GM21825 (cell line): ENCODE measurements at regions not wholly inside any gene's neighbourhood (a gene's known extent, or its start where the extent isn't known, plus 50 kb on each side); places are given as distances from the start of the nearest gene placed in this dataset.

ENCODE experiments used
- ATAC-seq: cut with Tn5 transposase; IDR thresholded peaks from one replicate; pipeline ENCODE4 v1.9.1; 2021; ENCODE audit warnings: mild to moderate bottlenecking, moderate library complexity; ENCODE audit not compliant: unreplicated experiment

DNA sequence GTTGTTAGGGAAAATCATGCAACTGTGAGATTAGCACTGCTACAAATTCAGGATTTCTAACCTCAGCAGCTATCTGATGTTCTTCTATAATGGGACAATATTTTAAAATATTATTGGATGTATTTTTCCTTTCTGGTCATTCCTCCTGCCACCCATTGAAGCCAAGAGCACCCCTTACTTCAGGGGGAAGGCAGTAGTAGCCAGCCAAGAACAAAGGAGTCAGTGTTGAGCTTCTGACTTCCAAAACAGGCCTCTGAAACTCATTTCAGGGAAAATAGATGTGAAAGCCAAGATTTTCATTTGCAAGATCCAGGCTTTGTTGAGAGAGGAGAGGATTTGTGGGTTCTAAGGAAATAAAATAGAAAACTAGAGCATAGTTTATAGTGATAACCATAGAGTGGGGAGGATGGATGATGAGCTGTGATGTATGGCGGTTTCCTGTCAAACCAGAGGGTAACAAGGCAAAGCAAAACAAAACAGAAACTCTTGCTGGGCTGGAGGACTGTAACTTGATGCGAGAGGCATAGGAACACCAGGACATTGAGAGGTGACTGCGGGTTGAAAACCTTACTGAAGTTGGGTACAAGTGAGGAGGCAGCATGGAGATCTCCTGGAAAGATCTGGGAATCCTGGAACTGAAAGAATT is 173.7 kb upstream of the LEF1 start:
- ATAC-seq: no peak

DNA sequence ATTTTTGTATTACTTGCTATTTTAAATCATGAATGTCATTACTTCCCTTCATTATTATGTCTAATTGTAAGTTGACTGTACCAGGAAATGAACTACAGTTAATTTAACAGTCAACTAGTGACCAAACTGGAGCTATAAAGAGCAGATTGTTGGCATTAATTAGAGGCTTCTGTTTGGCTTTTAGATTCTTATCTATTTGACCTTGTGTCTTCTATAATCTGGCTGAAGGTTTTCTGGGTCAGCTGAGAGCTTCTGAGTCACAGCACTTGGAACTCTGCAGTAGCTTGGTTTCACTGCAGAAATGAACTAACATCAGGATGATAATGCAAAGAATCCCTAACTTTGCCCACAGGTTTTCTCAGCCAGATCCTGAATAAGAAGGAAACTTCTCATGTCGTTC is 169.2 kb upstream of the LEF1 start:
- no peak for ATAC-seq

DNA sequence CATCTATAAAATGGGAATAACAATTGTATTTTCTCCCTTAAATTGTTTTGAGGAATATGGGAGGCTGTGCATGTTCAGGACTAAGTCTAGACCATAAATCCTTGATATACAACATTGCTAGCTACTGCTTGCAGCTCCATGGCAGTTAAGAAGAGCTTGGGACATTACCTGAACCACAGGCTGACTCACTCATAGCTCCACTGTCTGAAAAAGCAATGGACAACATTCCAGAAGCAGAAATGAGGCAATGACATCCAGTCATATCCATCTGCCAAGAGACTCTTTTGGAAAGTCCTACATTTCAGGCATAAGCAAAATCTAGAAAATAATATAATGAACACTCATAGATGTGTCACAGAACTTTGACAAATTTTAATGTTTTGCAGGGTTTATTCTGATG is 167.3 kb upstream of the LEF1 start:
- no peak for ATAC-seq

DNA sequence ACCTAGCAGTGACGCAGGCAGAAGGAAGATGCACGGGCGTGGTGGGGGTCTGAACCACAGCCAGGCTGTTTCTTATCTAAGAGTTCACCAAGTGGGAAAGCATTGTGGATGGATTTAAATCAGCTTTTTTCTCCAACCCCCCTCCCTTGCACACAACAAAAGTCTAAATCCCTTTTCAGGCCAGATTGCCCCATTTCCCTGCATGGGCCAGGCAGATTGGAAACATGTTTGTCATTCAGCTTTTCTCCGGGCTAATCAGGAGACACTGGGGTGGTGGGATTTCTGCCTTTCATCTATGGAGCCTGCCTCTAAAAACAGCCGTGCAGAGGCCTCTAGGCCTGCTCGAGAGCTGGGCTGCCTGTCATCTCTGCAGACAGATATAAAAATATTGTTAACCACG is 166.3 kb upstream of the LEF1 start:
- ATAC-seq: no peak

DNA sequence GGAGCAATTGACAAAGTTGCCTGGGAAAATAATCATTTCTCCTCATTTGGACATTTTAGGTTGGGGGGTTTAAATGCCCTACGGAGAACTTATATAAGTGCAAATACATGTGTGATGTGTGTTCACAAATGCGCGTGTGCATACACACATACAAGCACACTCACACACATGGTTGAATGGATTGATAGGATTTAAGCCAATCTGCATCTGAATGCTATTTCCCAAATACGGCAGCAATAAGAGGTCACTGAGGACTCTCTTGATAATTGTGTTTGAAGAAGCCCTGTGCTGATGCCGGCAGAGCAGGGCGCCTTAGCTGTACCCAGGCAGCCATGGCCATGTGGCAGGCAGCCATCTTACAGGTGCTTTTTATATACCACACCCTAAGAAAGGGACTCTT is 165.3 kb upstream of the LEF1 start:
- ATAC-seq: no peak

DNA sequence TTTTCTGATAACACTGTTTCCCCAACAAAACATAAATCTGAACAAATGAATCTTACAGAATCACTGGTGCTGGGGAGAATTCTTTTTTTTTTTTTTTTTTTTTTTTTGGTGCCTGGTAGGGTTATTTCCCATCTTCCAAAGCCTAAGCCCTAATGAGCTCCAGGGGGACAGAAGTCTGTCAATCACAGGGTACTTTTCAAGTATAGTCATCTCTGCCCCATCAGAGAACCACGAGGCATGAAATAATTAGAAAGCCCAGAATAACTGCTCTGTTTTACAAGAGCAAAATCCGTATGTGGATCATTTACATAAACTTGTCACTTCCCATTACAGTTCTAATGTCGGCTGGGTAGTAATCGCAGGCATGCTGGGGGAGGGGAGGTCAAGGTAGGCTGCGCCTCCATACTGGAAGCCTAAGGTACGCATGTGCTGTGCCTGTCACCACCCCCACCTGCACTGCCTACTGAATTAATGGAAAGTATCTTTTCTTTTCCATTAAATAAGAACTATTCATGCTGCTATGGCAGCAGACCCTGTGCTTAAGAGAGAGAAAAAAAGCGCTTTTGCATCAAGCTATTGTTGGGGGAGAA is 164.7 kb upstream of the LEF1 start:
- no peak for ATAC-seq

GRCh38 chr4:108331905-108332632 is 163.3 kb upstream of the LEF1 start:
- ATAC-seq: no peak

DNA sequence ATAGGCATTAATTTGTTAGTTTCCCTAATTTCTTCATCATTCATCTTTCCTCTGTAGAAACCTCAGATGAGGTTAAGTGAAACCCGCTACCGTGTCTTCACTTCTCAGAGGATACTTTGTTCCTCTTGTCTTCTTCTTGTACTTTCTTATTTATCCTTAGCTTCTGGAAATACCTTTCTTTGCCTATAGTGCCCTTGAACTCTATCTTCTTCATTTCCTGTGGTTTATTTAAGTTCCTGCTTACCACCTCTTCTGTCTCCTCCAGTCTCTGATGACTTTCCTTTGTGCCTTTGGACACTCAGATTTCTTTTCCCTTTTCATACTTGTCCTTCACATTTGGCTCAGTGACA is 159.6 kb upstream of the LEF1 start:
- no peak for ATAC-seq

GRCh38 chr4:108327642-108328382 is 159.1 kb upstream of the LEF1 start:
- no peak for ATAC-seq

GRCh38 chr4:108325561-108325960 is 156.8 kb upstream of the LEF1 start:
- ATAC-seq: no peak

DNA sequence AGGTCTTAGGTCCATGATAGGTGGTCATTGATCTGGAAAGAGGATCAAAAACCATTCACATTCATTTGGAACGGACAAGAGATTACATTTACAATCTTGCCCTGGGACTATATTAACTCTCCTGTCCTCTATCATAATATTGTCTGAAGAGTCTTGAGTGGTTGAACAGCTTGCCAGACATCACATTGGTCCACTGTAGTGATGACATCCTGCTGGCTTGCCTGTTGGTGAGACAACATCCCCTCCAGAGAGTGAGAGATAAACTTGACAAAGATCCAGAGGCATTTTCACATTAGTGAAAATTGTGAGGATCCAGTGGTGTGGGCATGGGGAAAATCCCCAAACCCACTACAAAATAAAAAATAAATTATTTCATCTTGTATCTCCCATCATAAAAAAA is 155.7 kb upstream of the LEF1 start:
- no peak for ATAC-seq

GRCh38 chr4:108322497-108322896 is 153.8 kb upstream of the LEF1 start:
- no peak for ATAC-seq

DNA sequence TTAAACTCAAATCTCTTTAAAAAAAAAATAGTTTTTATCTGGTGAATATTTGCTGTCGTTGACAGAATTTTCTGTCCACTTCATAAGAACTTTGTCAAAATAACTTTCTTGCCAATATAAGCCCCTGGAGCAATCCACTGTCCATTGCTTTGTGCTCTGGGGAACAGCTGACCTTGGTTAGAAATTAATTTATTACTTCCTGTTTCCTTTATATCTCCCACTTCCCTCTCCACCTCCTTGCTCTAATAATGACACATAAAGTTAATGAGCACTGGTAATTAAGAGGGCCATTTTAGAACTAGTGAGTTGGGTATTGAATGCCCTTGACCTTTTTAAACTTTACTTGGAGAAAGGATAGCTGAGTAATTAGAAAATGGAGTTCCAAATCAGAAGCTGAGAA is 151.3 kb upstream of the LEF1 start:
- ATAC-seq: no peak

DNA sequence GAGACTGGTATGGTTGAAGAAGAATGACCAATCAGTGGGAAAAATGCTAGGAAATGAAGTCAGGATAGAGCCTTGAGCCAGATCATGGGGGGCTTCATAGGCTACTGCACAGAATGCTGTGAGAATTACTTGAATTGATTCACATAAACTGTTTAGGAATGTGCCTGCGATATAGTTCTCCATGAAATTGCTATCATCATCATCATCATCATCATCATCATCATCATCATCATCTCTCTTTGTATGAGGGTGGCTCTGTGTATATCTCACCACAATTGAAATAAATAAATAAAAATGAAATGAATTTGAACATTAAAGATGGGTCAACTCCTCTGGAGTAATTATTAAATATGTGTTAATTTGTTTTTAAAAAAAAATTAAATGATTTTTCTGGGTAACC is 148.6 kb upstream of the LEF1 start:
- ATAC-seq: no peak

DNA sequence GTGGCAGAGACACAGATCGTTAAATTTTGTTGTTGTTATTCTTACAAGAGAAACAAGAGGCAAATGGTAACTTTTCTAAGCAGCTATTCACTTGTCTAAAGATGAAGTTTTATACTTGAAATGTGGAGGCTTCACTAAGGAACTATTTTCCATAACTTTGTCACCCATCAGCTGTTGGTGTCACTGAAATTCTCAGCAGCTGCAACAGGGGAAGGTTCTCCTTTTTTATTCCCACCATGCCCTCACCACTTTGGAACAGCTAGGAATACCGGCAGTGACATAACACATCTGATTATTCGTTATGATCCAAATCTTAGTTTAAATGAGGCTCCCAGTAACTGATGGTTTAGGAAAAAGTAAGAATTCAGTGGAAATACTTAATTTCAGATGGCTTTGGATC is 147.0 kb upstream of the LEF1 start:
- no peak for ATAC-seq

DNA sequence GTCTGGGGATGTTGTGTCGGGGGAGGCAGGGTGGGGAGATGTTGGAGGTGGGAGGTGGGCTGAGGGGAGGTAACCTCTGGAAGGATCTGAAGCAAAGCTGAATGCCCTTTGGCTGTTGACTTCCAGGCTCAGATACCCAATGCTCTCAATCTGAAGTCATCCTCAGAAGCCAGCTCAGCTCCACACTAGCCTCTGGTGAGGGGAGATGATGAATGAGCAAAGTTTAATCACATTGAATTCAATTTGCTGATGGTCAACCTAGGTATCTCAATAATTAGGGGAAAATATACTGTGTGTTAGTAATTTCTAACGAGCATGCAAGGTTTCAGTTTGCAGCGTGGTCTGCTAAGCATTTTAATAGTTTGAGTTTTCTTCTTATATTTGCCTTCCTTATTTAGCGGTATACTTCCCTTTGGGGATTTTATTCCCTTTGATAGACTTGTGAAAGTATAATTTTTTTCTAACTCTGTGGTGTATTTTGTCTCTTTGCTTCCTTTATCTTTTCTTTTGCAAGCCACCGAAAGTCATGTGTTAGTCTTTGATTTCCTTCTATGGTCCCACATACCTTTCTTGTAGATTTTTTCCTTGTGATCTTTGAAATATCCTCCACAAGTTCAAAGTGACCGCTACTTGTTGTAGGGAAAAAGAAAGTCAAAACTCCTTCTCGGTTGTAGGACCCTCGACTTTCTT is 146.3 kb upstream of the LEF1 start:
- ATAC-seq: no peak

GRCh38 chr4:108313546-108314339 is 145.0 kb upstream of the LEF1 start:
- ATAC-seq: no peak

DNA sequence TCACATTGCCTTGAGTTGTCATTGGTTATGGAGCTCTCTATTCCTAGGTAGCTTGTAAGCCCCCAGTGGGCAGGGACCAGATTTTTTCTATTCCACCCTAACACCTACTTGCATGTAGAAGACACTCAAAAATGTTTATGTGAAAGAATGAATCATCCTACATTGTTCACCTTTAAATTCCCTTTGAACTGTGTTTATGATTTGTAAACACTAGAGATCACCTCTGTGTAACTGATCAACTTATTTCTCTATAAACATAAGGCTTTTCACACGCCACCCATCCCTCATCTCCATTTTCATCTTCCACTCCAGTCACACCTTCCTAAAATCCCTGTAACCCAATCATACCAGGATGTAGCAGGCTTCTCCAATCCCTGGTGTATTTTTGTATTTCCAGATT is 142.6 kb upstream of the LEF1 start:
- ATAC-seq: no peak

DNA sequence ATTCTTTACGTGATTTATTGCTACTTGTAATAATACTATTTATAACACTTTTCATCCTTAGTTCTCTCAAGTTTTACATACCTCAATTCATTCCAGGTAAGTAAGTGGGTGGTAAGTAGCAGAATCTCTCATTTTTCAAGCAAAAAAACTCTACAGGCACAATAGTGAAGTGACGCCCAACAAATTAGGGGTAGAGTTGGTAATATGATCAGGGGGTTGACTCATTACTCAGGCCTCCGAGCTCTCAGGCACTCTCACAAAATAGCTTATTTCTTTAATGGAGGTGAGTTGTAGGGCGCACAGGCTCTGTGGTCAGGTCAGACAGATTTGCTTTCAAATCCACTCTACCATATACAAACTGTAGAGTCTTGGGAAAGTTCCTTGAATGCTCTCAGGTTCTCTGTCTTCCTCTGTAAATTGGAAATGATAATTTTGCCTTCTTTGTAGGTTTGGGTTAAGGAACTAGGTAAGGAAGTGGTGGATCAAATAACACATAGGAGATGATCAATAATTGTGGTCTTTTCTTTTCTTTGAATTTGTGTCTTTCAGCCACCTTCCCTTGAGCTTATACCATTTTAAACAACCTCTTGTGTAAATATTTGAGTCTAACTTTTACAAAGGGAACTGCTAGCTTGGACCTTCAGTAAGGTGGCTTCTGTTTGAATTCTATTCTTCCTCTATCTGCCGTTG is 134.9 kb upstream of the LEF1 start:
- no peak for ATAC-seq
